ENCODE measurements at regions not wholly inside any gene's neighbourhood (a gene's known extent, or its start where the extent isn't known, plus 50 kb on each side); places are given as distances from the start of the nearest gene placed in this dataset.

DNA sequence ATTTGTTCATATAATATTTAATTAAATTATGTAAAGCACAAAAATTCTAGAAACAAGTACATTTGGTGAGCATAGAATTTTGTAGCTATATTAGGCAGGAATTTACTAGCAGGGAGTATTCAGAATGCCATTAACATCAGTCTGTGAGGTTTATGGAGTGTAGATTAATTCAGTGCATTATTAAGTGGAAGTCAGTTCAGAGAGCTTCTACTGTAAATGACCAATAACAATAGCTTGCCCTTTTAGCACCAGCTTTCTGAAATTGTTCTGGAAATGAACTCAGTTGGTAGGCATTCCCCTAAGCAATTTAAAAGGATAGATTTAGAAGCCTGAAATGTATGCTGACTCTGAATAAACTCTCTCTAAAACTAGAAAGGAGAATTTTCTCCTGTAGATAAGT, 208.2 kb upstream of the CNTNAP5 start:
- H3K4me1 ChIP-seq: no peaks in the 10 kb centered on the region
- ChIA-PET CTCF (no interaction called here), POLR2A (no interaction called here)
- ATAC-seq (no peak), FAIRE-seq (no peak), DNase-seq (ENCODE audit: low read depth in 1 of 2, low spot score in 1 of 2) (no peak)
- no peak overlapping the region for H3K4me2 ChIP-seq
- no peak overlapping the region for H3K4me3 ChIP-seq
- TF ChIP-seq TP53 (CRISPR knock-in tag; IDR thresholded peaks at IDR 0.05): no peak
- no peak overlapping the region for H3K27ac ChIP-seq
- peaks cover 5% of the 10 kb centered on the region; the same call in 2 of the 3 replicates for H3K9me3 ChIP-seq

DNA sequence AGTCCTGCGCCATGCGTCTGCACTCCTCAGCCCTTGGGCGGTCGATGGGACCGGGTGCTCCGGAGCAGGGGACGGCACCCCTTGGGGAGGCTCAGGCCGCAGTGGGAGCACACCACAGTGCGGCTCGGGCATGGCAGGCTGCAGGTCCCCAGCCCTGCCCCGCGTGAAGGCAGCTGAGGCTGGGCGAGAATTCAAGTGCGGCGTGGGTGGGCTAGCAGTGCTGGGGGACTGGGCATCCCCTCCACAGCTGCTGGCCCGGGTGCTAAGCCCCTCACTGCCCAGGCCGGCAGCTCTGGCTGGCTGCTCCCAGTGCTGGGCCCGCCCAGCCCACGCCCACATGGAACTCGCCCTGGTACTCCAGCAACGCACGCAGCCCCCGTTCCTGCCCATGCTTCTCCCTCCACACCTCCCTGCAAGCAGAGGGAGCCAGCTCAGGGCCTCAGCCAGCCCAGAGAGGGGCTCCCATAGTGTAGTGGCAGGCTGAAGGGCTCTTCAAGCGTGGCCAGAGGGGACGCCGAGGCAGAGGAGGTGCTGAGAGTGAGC, 198.3 kb upstream of the CNTNAP5 start:
- Histone ChIP-seq H3K4me1 (no peaks in the 10 kb centered on the region), H3K27ac (no peak overlapping the region), H3K9me3 (peaks cover under 1% of the 10 kb centered on the region; the same call in 1 of the 3 replicates), H3K4me3 (no peak overlapping the region), H3K4me2 (no peak overlapping the region)
- WGBS (ENCODE audit: missing lambda C conversion rate): 54% methylated on average over 13 of the region's 26 CpGs
- FAIRE-seq: no peak
- TF ChIP-seq ZFP36 (IDR thresholded peaks at IDR 0.05; ENCODE audit: borderline replicate concordance, partially characterized antibody) (no peak), EP300 (IDR thresholded peaks at IDR 0.05) (no peak), ZSCAN20 (CRISPR knock-in tag; IDR thresholded peaks at IDR 0.05) (no peak), EHF (CRISPR knock-in tag; IDR thresholded peaks at IDR 0.05) (no peak), TFCP2L1 (CRISPR knock-in tag; IDR thresholded peaks at IDR 0.05) (no peak), MAFK (IDR thresholded peaks at IDR 0.05; ENCODE audit: partially characterized antibody) (no peak), MAZ (IDR thresholded peaks at IDR 0.05; ENCODE audit: borderline replicate concordance, low read depth, low read length) (no peak), HOXA7 (CRISPR knock-in tag; IDR thresholded peaks at IDR 0.05) (no peak), CHD4 (IDR thresholded peaks at IDR 0.05; ENCODE audit: borderline replicate concordance) (no peak), FOSL2 (IDR thresholded peaks at IDR 0.05) (no peak), FOSL2 (CRISPR knock-in tag; IDR thresholded peaks at IDR 0.05) (no peak), FOXS1 (CRISPR knock-in tag; IDR thresholded peaks at IDR 0.05) (no peak), FOSB (CRISPR knock-in tag; IDR thresholded peaks at IDR 0.05) (no peak), NFE2L2 (conservative IDR thresholded peaks at IDR 0.05; ENCODE audit: low read length) (no peak), NPAS2 (CRISPR knock-in tag; IDR thresholded peaks at IDR 0.05; ENCODE audit: borderline replicate concordance) (no peak)
- TF ChIP-seq, protein P1, sequence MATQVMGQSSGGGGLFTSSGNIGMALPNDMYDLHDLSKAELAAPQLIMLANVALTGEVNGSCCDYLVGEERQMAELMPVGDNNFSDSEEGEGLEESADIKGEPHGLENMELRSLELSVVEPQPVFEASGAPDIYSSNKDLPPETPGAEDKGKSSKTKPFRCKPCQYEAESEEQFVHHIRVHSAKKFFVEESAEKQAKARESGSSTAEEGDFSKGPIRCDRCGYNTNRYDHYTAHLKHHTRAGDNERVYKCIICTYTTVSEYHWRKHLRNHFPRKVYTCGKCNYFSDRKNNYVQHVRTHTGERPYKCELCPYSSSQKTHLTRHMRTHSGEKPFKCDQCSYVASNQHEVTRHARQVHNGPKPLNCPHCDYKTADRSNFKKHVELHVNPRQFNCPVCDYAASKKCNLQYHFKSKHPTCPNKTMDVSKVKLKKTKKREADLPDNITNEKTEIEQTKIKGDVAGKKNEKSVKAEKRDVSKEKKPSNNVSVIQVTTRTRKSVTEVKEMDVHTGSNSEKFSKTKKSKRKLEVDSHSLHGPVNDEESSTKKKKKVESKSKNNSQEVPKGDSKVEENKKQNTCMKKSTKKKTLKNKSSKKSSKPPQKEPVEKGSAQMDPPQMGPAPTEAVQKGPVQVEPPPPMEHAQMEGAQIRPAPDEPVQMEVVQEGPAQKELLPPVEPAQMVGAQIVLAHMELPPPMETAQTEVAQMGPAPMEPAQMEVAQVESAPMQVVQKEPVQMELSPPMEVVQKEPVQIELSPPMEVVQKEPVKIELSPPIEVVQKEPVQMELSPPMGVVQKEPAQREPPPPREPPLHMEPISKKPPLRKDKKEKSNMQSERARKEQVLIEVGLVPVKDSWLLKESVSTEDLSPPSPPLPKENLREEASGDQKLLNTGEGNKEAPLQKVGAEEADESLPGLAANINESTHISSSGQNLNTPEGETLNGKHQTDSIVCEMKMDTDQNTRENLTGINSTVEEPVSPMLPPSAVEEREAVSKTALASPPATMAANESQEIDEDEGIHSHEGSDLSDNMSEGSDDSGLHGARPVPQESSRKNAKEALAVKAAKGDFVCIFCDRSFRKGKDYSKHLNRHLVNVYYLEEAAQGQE (IDR thresholded peaks at IDR 0.05): no peak
- CTCF ChIA-PET: no interaction called here
- POLR2A ChIA-PET: no interaction called here
- no peak for ATAC-seq
- DNase-seq (ENCODE audit: low read depth in 1 of 2, low spot score in 1 of 2): no peak

DNA sequence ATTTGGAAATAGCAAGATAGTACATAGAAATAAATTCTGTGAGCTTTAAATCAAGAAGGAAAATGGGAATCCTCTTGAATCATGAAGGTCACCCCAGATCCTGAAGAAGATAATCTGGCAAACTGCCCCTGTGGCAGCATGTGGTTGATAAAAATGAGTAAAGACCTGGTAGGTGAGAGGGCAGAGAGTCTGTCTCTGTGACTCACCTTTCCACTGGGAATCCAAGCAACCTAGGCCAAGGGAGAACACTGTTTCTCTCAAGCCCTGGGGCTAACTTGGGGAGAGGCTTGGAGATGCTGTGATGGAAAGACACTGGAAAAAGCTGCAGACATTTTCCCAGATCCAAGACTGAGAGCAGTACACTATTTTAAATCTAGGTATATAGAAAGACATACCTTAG, 185.8 kb upstream of the CNTNAP5 start:
- TF ChIP-seq ZSCAN20 (CRISPR knock-in tag; IDR thresholded peaks at IDR 0.05) (no peak), RCOR1 (IDR thresholded peaks at IDR 0.05; ENCODE audit: low read depth, low read length) (no peak), HOXB13 (CRISPR knock-in tag; IDR thresholded peaks at IDR 0.05; ENCODE audit: low read depth) (no peak), FOSB (CRISPR knock-in tag; IDR thresholded peaks at IDR 0.05) (no peak), FOSL2 (IDR thresholded peaks at IDR 0.05) (no peak), FOSL2 (CRISPR knock-in tag; IDR thresholded peaks at IDR 0.05) (no peak), JUN (IDR thresholded peaks at IDR 0.05) (no peak), NPAS2 (CRISPR knock-in tag; IDR thresholded peaks at IDR 0.05; ENCODE audit: borderline replicate concordance) (no peak), KDM1A (IDR thresholded peaks at IDR 0.05; ENCODE audit: low read depth) (no peak), SMC3 (IDR thresholded peaks at IDR 0.05) (no peak)
- no peaks in the 10 kb centered on the region; the same call in 1 of the 3 replicates for H3K9me3 ChIP-seq
- POLR2A ChIA-PET: no interaction called here
- H3K27ac ChIP-seq: no peak overlapping the region
- no peaks in the 10 kb centered on the region for H3K4me1 ChIP-seq
- FAIRE-seq (no peak), DNase-seq (ENCODE audit: low read depth in 1 of 2, low spot score in 1 of 2) (no peak), ATAC-seq (no peak)
- H3K4me2 ChIP-seq: no peak overlapping the region
- CTCF ChIA-PET: no interaction called here
- no peak overlapping the region for H3K4me3 ChIP-seq
